Activated T-cell treated with anti-CD3 and anti-CD28 coated beads, Interleukin-2, amount 50 U/mL, for 24 hours (primary cell): ENCODE measurements at regions not wholly inside any gene's neighbourhood (a gene's known extent, or its start where the extent isn't known, plus 50 kb on each side); places are given as distances from the start of the nearest gene placed in this dataset.
A peak's percentile ranks its signal among the peaks of the same experiment; 100 is the strongest.

Experiments
- DNase-seq: peaks from one replicate; pipeline ENCODE4 v3.0.0-alpha.2; 2020
- H3K27ac Mint-ChIP-seq: 2 replicates; pipeline ENCODE4 v1.8.0; 2020; ENCODE audit warnings: mild to moderate bottlenecking, mixed read lengths
- H3K27me3 Mint-ChIP-seq: 2 replicates; pipeline ENCODE4 v1.8.0; 2020; ENCODE audit warnings: mixed read lengths
- H3K36me3 Mint-ChIP-seq: 2 replicates; pipeline ENCODE4 v1.8.0; 2020; ENCODE audit warnings: low read depth, mixed read lengths
- H3K4me1 Mint-ChIP-seq: 2 replicates; pipeline ENCODE4 v1.8.0; 2020; ENCODE audit warnings: low read depth, mixed read lengths
- H3K4me3 Mint-ChIP-seq: 2 replicates; pipeline ENCODE4 v1.8.0; 2020; ENCODE audit warnings: mild to moderate bottlenecking, moderate library complexity, mixed read lengths
- H3K9me3 Mint-ChIP-seq: 2 replicates; pipeline ENCODE4 v1.8.0; 2020; ENCODE audit warnings: mixed read lengths

GRCh38 chr2:64750817-64751285 lies 97.1 kb upstream of the SERTAD2 start:
- Mint-ChIP-seq H3K36me3 (peaks cover 8% of the 10 kb centered on the region), H3K27me3 (no peaks in the 10 kb centered on the region), H3K9me3 (no peaks in the 10 kb centered on the region), H3K27ac (peak overlapping the region; percentile 95), H3K4me1 (peaks cover 35% of the 10 kb centered on the region), H3K4me3 (peak overlapping the region; percentile 93)
- peak; percentile 96 for DNase-seq

GRCh38 chr2:64751286-64752260 lies 97.9 kb upstream of the SERTAD2 start:
- Mint-ChIP-seq H3K9me3 (no peaks in the 10 kb centered on the region), H3K27me3 (no peaks in the 10 kb centered on the region), H3K4me1 (peaks cover 32% of the 10 kb centered on the region), H3K27ac (peak overlapping the region; percentile 95), H3K4me3 (peak overlapping the region; percentile 93), H3K36me3 (peaks cover 8% of the 10 kb centered on the region)
- DNase-seq = no peak

- no peak for DNase-seq
- no peaks in the 10 kb centered on the region for H3K27me3 Mint-ChIP-seq
- H3K27ac Mint-ChIP-seq = no peak overlapping the region
- H3K4me3 Mint-ChIP-seq = no peak overlapping the region
- H3K36me3 Mint-ChIP-seq = peaks cover 8% of the 10 kb centered on the region
- no peaks in the 10 kb centered on the region for H3K9me3 Mint-ChIP-seq
- H3K4me1 Mint-ChIP-seq = peaks cover 29% of the 10 kb centered on the region
Observed at GRCh38 chr2:64753399-64753798, 99.7 kb upstream of the SERTAD2 start.

- H3K9me3 Mint-ChIP-seq = no peaks in the 10 kb centered on the region
- H3K4me1 Mint-ChIP-seq = peaks cover 18% of the 10 kb centered on the region
- peaks cover 8% of the 10 kb centered on the region for H3K36me3 Mint-ChIP-seq
- DNase-seq = no peak
- no peaks in the 10 kb centered on the region for H3K27me3 Mint-ChIP-seq
- no peak overlapping the region for H3K4me3 Mint-ChIP-seq
- H3K27ac Mint-ChIP-seq = no peak overlapping the region
Observed at GRCh38 chr2:64754570-64754969, 100.9 kb upstream of the SERTAD2 start.

- peaks cover 11% of the 10 kb centered on the region for H3K4me1 Mint-ChIP-seq
- no peak for DNase-seq
- no peaks in the 10 kb centered on the region for H3K9me3 Mint-ChIP-seq
- H3K27ac Mint-ChIP-seq = no peak overlapping the region
- no peak overlapping the region for H3K4me3 Mint-ChIP-seq
- H3K36me3 Mint-ChIP-seq = no peaks in the 10 kb centered on the region
- H3K27me3 Mint-ChIP-seq = no peaks in the 10 kb centered on the region
Observed at GRCh38 chr2:64757126-64757525, 103.4 kb upstream of the SERTAD2 start.

GRCh38 chr2:64760128-64760527 lies 106.4 kb upstream of the SERTAD2 start:
- Mint-ChIP-seq H3K27me3 (no peaks in the 10 kb centered on the region), H3K4me1 (peaks cover 18% of the 10 kb centered on the region), H3K4me3 (no peak overlapping the region), H3K36me3 (no peaks in the 10 kb centered on the region), H3K27ac (no peak overlapping the region), H3K9me3 (no peaks in the 10 kb centered on the region)
- no peak for DNase-seq

GRCh38 chr2:64762301-64762997 lies 108.7 kb upstream of the SERTAD2 start:
- Mint-ChIP-seq H3K9me3 (no peaks in the 10 kb centered on the region), H3K36me3 (no peaks in the 10 kb centered on the region), H3K27me3 (no peaks in the 10 kb centered on the region), H3K4me3 (no peak overlapping the region), H3K27ac (peak overlapping the region; percentile 16), H3K4me1 (peaks cover 30% of the 10 kb centered on the region)
- DNase-seq = no peak

GRCh38 chr2:64763126-64763525 lies 109.4 kb upstream of the SERTAD2 start:
- no peaks in the 10 kb centered on the region for H3K9me3 Mint-ChIP-seq
- H3K36me3 Mint-ChIP-seq = no peaks in the 10 kb centered on the region
- no peak for DNase-seq
- H3K4me3 Mint-ChIP-seq = no peak overlapping the region
- H3K27me3 Mint-ChIP-seq = no peaks in the 10 kb centered on the region
- peaks cover 33% of the 10 kb centered on the region for H3K4me1 Mint-ChIP-seq
- H3K27ac Mint-ChIP-seq = no peak overlapping the region

GRCh38 chr2:64765160-64765805 lies 111.6 kb upstream of the SERTAD2 start:
- Mint-ChIP-seq H3K27ac (no peak overlapping the region), H3K9me3 (no peaks in the 10 kb centered on the region), H3K27me3 (no peaks in the 10 kb centered on the region), H3K4me3 (no peak overlapping the region), H3K4me1 (peaks cover 41% of the 10 kb centered on the region), H3K36me3 (no peaks in the 10 kb centered on the region)
- no peak for DNase-seq

GRCh38 chr2:64766841-64767669 lies 113.3 kb upstream of the SERTAD2 start:
- peak overlapping the region; percentile 78 for H3K4me3 Mint-ChIP-seq
- H3K27me3 Mint-ChIP-seq = no peaks in the 10 kb centered on the region
- peak overlapping the region; percentile 88 for H3K27ac Mint-ChIP-seq
- no peaks in the 10 kb centered on the region for H3K36me3 Mint-ChIP-seq
- H3K9me3 Mint-ChIP-seq = no peaks in the 10 kb centered on the region
- no peak for DNase-seq
- H3K4me1 Mint-ChIP-seq = peaks cover 40% of the 10 kb centered on the region

- Mint-ChIP-seq H3K4me3 (peak overlapping the region; percentile 78), H3K9me3 (no peaks in the 10 kb centered on the region), H3K27ac (peak overlapping the region; percentile 88), H3K27me3 (no peaks in the 10 kb centered on the region), H3K4me1 (peaks cover 33% of the 10 kb centered on the region), H3K36me3 (no peaks in the 10 kb centered on the region)
- DNase-seq = peak; percentile 81
Observed at GRCh38 chr2:64767670-64768468, 114.2 kb upstream of the SERTAD2 start.

- Mint-ChIP-seq H3K27me3 (no peaks in the 10 kb centered on the region), H3K4me3 (peak overlapping the region; percentile 78), H3K4me1 (peaks cover 26% of the 10 kb centered on the region), H3K36me3 (no peaks in the 10 kb centered on the region), H3K27ac (peak overlapping the region; percentile 66), H3K9me3 (no peaks in the 10 kb centered on the region)
- no peak for DNase-seq
Observed at GRCh38 chr2:64768491-64769005, 114.8 kb upstream of the SERTAD2 start.

GRCh38 chr2:64769392-64770044 lies 115.8 kb upstream of the SERTAD2 start:
- Mint-ChIP-seq H3K27ac (no peak overlapping the region), H3K27me3 (no peaks in the 10 kb centered on the region), H3K36me3 (no peaks in the 10 kb centered on the region), H3K9me3 (no peaks in the 10 kb centered on the region), H3K4me3 (no peak overlapping the region), H3K4me1 (peaks cover 24% of the 10 kb centered on the region)
- no peak for DNase-seq
